Right ventricle myocardium superior (tissue), 1 donor: ENCODE measurements at regions not wholly inside any gene's neighbourhood (a gene's known extent, or its start where the extent isn't known, plus 50 kb on each side); places are given as distances from the start of the nearest gene placed in this dataset.

ENCODE experiments used
- ATAC-seq: fragments of 200-7000 bp; cut with Tn5 transposase; one replicate; pipeline ENCODE4 v1.9.1; 2020; ENCODE audit warnings: mild to moderate bottlenecking; ENCODE audit not compliant: poor library complexity
- DNase-seq: peaks from one replicate; pipeline ENCODE4 v3.0.0-alpha.2; 2020
- intact Hi-C: fragments of 100-400 bp; cut with DNase I; formaldehyde crosslinking; loops from one replicate; pipeline ENCODE4 v1.11.2; 2022
- donor health status: DM: no; HTN: yes; CAD: no; lungs with severe emphysema.

- DNase-seq: no peak
- intact Hi-C loops: no loop called here
- no peak for ATAC-seq
These were observed 64.4 kb downstream of the DIO2 start for GRCh38 chr14:80146941-80147340.

- no peak for ATAC-seq
- intact Hi-C loops: no loop called here
- no peak for DNase-seq
These were observed 74.9 kb downstream of the DIO2 start for GRCh38 chr14:80136358-80136757.

GRCh38 chr14:80135305-80136088 is 75.8 kb downstream of the DIO2 start:
- intact Hi-C loops: no loop called here
- DNase-seq (no peak), ATAC-seq (no peak)

- ATAC-seq: no peak
- DNase-seq: no peak
- intact Hi-C loops: no loop called here
These were observed 77.0 kb downstream of the DIO2 start for GRCh38 chr14:80134321-80134720.

- no peak for DNase-seq
- intact Hi-C loops: no loop called here
- ATAC-seq: no peak
These were observed 77.8 kb downstream of the DIO2 start for GRCh38 chr14:80133457-80133856.

GRCh38 chr14:80127466-80127865 is 83.8 kb downstream of the DIO2 start:
- no peak for DNase-seq
- ATAC-seq: no peak
- intact Hi-C loops: no loop called here

- no peak for DNase-seq
- no peak for ATAC-seq
- intact Hi-C loops: no loop called here
These were observed 86.5 kb downstream of the DIO2 start for GRCh38 chr14:80124794-80125193.

GRCh38 chr14:80117876-80118275 is 93.4 kb downstream of the DIO2 start:
- no peak for ATAC-seq
- no peak for DNase-seq
- intact Hi-C loops: no loop called here

GRCh38 chr14:80116157-80116556 is 95.1 kb downstream of the DIO2 start:
- DNase-seq (no peak), ATAC-seq (no peak)
- intact Hi-C loops: no loop called here

- intact Hi-C loops: no loop called here
- DNase-seq: no peak
- ATAC-seq: no peak
These were observed 100.6 kb downstream of the DIO2 start for GRCh38 chr14:80110721-80111120.

- no peak for ATAC-seq
- intact Hi-C loops: no loop called here
- DNase-seq: no peak
These were observed 102.2 kb downstream of the DIO2 start for GRCh38 chr14:80109055-80109454.

GRCh38 chr14:80108430-80108829 is 102.9 kb downstream of the DIO2 start:
- intact Hi-C loops: no loop called here
- DNase-seq: no peak

GRCh38 chr14:80105488-80105994 is 105.8 kb downstream of the DIO2 start:
- no peak for DNase-seq
- intact Hi-C loops: no loop called here

More at GRCh38 chr14:80108430-80108829, 102.9 kb downstream of the DIO2 start:
- ATAC-seq: no peak

GRCh38 chr14:80101835-80102234 is 109.5 kb downstream of the DIO2 start:
- intact Hi-C loops: no loop called here
- no peak for ATAC-seq
- no peak for DNase-seq

More at GRCh38 chr14:80105488-80105994, 105.8 kb downstream of the DIO2 start:
- ATAC-seq: no peak

GRCh38 chr14:80100681-80101080 is 110.6 kb downstream of the DIO2 start:
- intact Hi-C loops: no loop called here
- DNase-seq: no peak
- no peak for ATAC-seq

- intact Hi-C loops: no loop called here
- DNase-seq (no peak), ATAC-seq (no peak)
These were observed 115.7 kb downstream of the DIO2 start for GRCh38 chr14:80095623-80096022.

- ATAC-seq (no peak), DNase-seq (no peak)
- intact Hi-C loops: no loop called here
These were observed 123.9 kb downstream of the DIO2 start for GRCh38 chr14:80087411-80087810.

GRCh38 chr14:80084196-80084595 is 127.1 kb downstream of the DIO2 start:
- DNase-seq (no peak), ATAC-seq (no peak)
- intact Hi-C loops: no loop called here

- DNase-seq (no peak), ATAC-seq (no peak)
- intact Hi-C loops: no loop called here
These were observed 130.7 kb downstream of the DIO2 start for GRCh38 chr14:80080601-80081000.

GRCh38 chr14:80078501-80078900 is 132.8 kb downstream of the DIO2 start:
- ATAC-seq (no peak), DNase-seq (no peak)
- intact Hi-C loops: no loop called here

GRCh38 chr14:80077262-80077661 is 134.0 kb downstream of the DIO2 start:
- DNase-seq (no peak), ATAC-seq (no peak)
- intact Hi-C loops: no loop called here
